ENCODE measurements at regions not wholly inside any gene's neighbourhood (a gene's known extent, or its start where the extent isn't known, plus 50 kb on each side); places are given as distances from the start of the nearest gene placed in this dataset.

GRCh38 chr15:46654993-46655392 is 1020.2 kb downstream of the SQOR start:
- no peak overlapping the region for H3K4me3 Mint-ChIP-seq
- H3K14ac ChIP-seq (ENCODE audit: insufficient read depth, low read length), result no peak overlapping the region

More at GRCh38 chr15:46654993-46655392, 1020.2 kb downstream of the SQOR start:
- Histone ChIP-seq H3K23ac (ENCODE audit: insufficient read length, low read depth, low read length) (no peak overlapping the region), H3K18ac (ENCODE audit: insufficient read length, low read depth, low read length) (no peak overlapping the region), H2BK12ac (ENCODE audit: insufficient read length, low read depth, low read length) (no peak overlapping the region), H3K4ac (ENCODE audit: low read depth, low read length) (no peak overlapping the region), H3T11ph (ENCODE audit: low read length) (no peak overlapping the region), H3K4me1 (ENCODE audit: insufficient read depth, low read length) (no peaks in the 10 kb centered on the region), H4K91ac (ENCODE audit: insufficient read length, low read depth, low read length) (no peak overlapping the region), H2BK15ac (ENCODE audit: low read depth, low read length) (no peak overlapping the region), H3K4me2 (ENCODE audit: insufficient read depth, insufficient read length, low read length) (no peak overlapping the region), H4K5ac (ENCODE audit: insufficient read length, low read depth, low read length) (no peak overlapping the region), H4K8ac (replicated peaks; ENCODE audit: insufficient read length, low read depth, low read length) (no peak overlapping the region), H2BK5ac (ENCODE audit: insufficient read length, low read length) (no peak overlapping the region), H3K27ac (ENCODE audit: insufficient read length, low read depth, low read length) (no peak overlapping the region), H4K20me1 (ENCODE audit: control insufficient read depth, insufficient read depth, insufficient read length) (no peaks in the 10 kb centered on the region), H3K56ac (ENCODE audit: insufficient read length, low read depth, low read length) (no peak overlapping the region), H3K27me3 (ENCODE audit: insufficient read depth, low read length) (no peaks in the 10 kb centered on the region), H2BK120ac (ENCODE audit: low read depth, low read length, poor library complexity, severe bottlenecking) (no peak overlapping the region), H3K9ac (ENCODE audit: extremely low read depth, insufficient read length, low read length) (no peak overlapping the region), H3K23me2 (ENCODE audit: insufficient read length, low read depth, low read length, poor library complexity, severe bottlenecking) (no peaks in the 10 kb centered on the region), H2BK20ac (ENCODE audit: low read depth, low read length, poor library complexity, severe bottlenecking) (no peak overlapping the region), H2AFZ (ENCODE audit: low read length) (no peak overlapping the region), H2AK5ac (ENCODE audit: insufficient read length, low read length) (no peak overlapping the region), H3K9me3 (ENCODE audit: control insufficient read depth, low read depth, low read length) (no peaks in the 10 kb centered on the region), H3K79me1 (ENCODE audit: insufficient read depth, low read depth, low read length, poor library complexity, severe bottlenecking) (no peaks in the 10 kb centered on the region), H3K79me2 (ENCODE audit: insufficient read depth, low read length) (no peaks in the 10 kb centered on the region)
- Mint-ChIP-seq H3K4me1 (no peaks in the 10 kb centered on the region), H3K27ac (no peak overlapping the region), H3K27me3 (ENCODE audit: low read depth) (no peaks in the 10 kb centered on the region), H3K36me3 (ENCODE audit: insufficient read depth in 1 of 3, low read depth in 3 of 3) (no peaks in the 10 kb centered on the region), H3K9me3 (no peaks in the 10 kb centered on the region)
- no peak for DNase-seq
- TF ChIP-seq CTCF (conservative IDR thresholded peaks at IDR 0.05), result no peak
- WGBS (ENCODE audit: extremely low coverage, insufficient read length, low lambda C conversion rate), result no CpG with 5 or more reads among the region's 2 CpGs

Data from H9 (cell line).